T-helper 2 cell treated with Interferon-gamma antibody and Interleukin-4, amounts not matched to agents 5 μg/mL and 100 μg/mL, for 36 hours (primary cell): ENCODE measurements at regions not wholly inside any gene's neighbourhood (a gene's known extent, or its start where the extent isn't known, plus 50 kb on each side); places are given as distances from the start of the nearest gene placed in this dataset.

Experiments used
- DNase-seq: peaks from one replicate; pipeline ENCODE4 v3.0.0; 2021; ENCODE audit warnings: low spot score
- H3K27ac Mint-ChIP-seq: one replicate; pipeline ENCODE4 v1.8.0; 2021; ENCODE audit warnings: mild to moderate bottlenecking, mixed read lengths
- H3K27me3 Mint-ChIP-seq: one replicate; pipeline ENCODE4 v1.8.0; 2021; ENCODE audit warnings: low read depth, mixed read lengths
- H3K36me3 Mint-ChIP-seq: one replicate; pipeline ENCODE4 v1.8.0; 2021; ENCODE audit warnings: low read depth, mixed read lengths
- H3K4me1 Mint-ChIP-seq: one replicate; pipeline ENCODE4 v1.8.0; 2021; ENCODE audit warnings: low read depth, mixed read lengths
- H3K4me3 Mint-ChIP-seq: one replicate; pipeline ENCODE4 v1.8.0; 2022; ENCODE audit warnings: mild to moderate bottlenecking, moderate library complexity, mixed read lengths
- H3K9me3 Mint-ChIP-seq: one replicate; pipeline ENCODE4 v1.8.0; 2021; ENCODE audit warnings: mixed read lengths

DNA sequence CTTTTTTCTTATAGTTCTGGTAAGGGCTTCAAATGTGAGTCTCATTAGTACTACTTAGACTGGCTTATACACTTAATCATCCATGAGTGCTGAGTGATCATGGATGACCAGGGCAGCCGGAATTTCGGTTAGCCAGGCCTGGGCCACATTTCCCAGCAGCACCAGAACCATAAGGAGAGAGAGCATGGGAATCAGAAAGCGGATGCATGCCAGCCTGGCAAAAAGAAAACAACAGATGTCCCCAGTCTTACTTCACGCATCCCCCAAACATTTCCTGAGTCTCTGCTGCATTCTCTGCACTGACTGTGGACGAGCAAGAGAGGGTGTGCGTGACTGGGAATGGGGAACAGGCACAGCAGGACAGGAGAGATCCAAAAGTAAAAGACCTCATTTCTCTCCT is 371.1 kb upstream of the ZNF608 start:
- Mint-ChIP-seq H3K27me3 (no peaks in the 10 kb centered on the region), H3K36me3 (no peaks in the 10 kb centered on the region), H3K4me1 (no peaks in the 10 kb centered on the region), H3K27ac (no peak overlapping the region), H3K4me3 (no peak overlapping the region), H3K9me3 (peaks cover 7% of the 10 kb centered on the region)
- no peak for DNase-seq

DNA sequence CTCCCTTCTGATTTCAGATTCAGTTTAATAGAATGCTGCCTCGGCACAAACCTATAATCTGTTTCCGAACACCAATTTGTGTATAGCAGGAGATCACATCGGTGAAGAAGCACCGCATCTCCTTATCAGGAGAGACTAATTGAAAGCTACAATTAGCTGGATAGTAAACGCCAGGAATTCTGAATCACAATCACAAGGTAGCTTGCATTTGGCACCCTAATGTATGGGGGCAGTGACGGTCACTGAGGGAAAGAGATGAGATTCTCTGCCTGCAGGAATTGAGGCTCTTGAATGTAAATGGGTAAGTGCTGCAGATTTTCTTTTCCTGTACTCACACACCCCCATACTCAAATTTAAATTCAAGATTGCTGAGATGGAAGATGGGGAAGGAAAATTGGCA is 373.6 kb upstream of the ZNF608 start:
- peaks cover 4% of the 10 kb centered on the region for H3K9me3 Mint-ChIP-seq
- no peak overlapping the region for H3K4me3 Mint-ChIP-seq
- no peaks in the 10 kb centered on the region for H3K4me1 Mint-ChIP-seq
- no peaks in the 10 kb centered on the region for H3K27me3 Mint-ChIP-seq
- DNase-seq: no peak
- H3K27ac Mint-ChIP-seq: no peak overlapping the region
- no peaks in the 10 kb centered on the region for H3K36me3 Mint-ChIP-seq

DNA sequence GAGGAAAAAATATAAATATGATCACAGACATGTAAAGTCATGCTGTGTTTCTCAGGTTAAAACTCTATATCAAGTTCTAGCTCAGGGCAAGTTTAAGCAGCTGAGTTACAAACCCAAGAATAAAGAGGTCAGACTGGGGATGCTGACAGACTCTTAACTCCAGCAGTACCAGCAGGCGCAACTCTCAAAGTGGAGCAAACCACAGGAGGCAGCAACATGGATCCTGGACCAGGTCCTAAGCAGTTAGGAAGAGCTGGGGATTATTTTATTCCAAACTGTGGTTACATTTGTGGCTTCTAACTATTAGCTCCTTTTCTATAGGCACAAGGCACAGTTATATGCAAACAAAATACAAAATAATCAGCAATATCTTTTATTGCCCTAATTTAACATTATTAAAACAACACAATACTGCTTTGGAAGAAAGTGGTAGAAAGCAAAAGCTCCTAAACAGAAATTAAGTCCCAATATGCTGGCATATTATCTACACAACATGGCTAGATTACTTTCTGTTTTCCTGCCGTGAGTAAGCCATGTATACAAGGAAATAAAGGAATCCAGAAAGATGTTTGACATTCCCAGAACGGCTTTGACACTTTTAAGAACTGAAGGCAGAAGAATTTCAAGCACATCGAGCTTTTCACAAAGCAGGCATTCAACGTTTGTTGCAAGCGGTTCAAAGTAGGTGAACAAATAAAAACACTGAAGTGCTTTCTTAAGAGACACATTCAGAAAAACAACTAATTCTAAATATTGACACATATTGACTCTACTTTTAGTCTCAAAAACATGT is 378.8 kb upstream of the ZNF608 start:
- Mint-ChIP-seq H3K9me3 (peaks cover 8% of the 10 kb centered on the region), H3K27me3 (no peaks in the 10 kb centered on the region), H3K36me3 (no peaks in the 10 kb centered on the region), H3K27ac (no peak overlapping the region), H3K4me3 (no peak overlapping the region), H3K4me1 (no peaks in the 10 kb centered on the region)
- DNase-seq: no peak

DNA sequence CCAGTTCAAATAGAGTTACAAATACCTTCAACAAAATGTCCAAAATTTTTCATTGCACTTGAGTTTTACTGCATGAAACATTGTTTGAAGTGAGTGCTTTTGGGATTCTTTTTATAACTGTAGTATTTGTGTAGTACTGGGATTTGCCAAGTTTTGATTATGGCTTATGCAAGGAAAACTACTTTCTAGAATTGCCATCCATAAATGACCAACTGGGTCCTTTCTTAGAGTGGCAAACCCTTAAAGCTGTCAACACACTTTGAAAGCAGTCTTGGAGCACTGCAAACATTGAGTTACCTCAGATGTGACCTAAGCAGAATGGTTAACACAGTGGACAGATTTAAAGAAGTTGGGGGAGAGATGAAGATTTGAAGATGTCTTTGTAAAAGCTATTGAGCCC is 379.6 kb upstream of the ZNF608 start:
- no peaks in the 10 kb centered on the region for H3K27me3 Mint-ChIP-seq
- peaks cover 8% of the 10 kb centered on the region for H3K9me3 Mint-ChIP-seq
- no peaks in the 10 kb centered on the region for H3K36me3 Mint-ChIP-seq
- no peak overlapping the region for H3K4me3 Mint-ChIP-seq
- no peak overlapping the region for H3K27ac Mint-ChIP-seq
- DNase-seq: no peak
- no peaks in the 10 kb centered on the region for H3K4me1 Mint-ChIP-seq

DNA sequence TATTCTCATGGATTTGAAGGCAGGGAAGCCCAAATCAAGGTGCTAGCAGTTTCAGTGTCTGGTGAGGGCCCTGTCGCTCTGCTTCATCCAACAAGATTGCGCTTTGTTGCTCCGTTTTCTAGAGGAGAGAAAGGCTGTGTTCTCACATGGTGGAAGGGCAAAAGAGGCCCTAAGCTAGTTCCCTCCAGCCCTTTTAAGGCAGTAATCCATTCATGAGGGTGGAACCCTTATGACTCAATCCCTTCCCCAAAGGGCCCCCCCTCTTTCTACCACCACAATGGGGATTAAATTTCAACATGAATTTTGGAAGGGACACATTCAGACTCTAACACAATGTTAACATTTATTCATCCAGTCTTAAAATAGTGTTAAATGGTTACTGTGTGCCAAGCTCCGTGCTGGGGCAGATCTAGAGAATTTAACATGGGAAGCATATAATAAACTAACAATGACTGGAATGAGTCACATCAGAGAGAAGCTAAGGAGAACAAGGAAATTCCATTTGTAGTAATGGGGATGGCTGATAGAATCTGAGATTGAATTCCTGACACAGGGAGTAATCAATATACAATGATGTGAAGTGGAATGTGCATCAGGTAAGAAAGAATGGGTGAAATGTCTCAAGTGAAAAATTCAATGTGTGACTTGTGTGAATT is 382.8 kb upstream of the ZNF608 start:
- Mint-ChIP-seq H3K4me3 (no peak overlapping the region), H3K36me3 (no peaks in the 10 kb centered on the region), H3K27me3 (no peaks in the 10 kb centered on the region), H3K27ac (no peak overlapping the region), H3K9me3 (peaks cover 4% of the 10 kb centered on the region), H3K4me1 (no peaks in the 10 kb centered on the region)
- no peak for DNase-seq

DNA sequence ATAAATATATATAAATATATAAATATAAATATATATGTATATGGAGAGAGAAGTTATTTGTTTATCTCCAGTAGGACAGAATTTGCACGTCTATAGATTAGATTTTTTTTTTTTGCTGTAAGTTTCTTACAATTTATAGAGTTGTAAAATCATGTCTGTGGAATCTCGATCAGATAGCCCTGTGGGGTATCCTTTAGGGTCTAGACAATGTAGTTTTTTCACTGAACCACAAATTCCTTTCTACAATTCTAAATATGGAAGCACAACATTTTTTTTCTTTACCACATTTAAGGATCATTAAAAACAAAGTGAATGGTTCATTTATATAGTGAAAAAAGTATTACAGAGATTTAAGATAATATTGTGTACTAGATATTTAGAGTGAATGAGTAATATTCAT is 384.2 kb upstream of the ZNF608 start:
- Mint-ChIP-seq H3K4me1 (no peaks in the 10 kb centered on the region), H3K27me3 (no peaks in the 10 kb centered on the region), H3K4me3 (no peak overlapping the region), H3K9me3 (peaks cover 4% of the 10 kb centered on the region), H3K36me3 (no peaks in the 10 kb centered on the region), H3K27ac (no peak overlapping the region)
- no peak for DNase-seq

DNA sequence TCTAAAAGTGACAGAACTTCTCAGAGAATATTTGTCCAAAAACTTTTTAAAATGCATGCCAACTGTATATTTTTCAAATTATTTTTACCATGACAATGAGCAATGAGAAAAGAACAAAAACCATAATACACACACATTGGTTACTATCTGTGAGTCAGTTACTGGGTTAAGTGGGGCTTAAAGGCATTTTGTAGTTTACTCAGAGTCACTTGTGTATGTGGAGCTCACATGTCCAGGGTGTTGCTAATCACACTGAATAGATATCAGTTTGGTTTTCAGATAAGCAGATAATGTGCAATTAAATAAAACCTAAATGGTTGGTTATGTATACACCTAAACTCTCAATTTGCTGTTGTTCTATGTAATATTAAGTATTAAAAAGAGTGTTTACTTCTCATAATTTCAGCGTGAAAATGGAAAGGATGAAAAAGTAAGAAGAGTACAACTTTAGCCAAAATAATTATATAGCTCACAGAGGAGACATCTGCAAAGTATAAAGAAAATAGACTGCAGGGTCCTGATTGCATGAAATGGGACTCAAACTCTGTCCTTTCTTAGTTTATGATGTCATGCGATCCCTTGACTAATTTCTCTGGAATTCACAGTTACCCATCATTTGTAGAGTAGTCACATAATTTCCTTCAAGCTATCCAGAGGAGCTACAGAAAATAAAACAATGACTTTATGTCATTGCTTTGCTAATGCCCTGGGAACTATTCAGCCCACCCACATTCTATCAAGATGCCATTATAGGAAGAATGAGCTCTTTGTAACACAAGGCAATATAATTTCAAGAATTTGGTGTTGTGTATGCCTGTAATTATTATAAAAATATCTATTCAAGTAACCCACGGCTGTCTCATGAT is 388.0 kb upstream of the ZNF608 start:
- no peaks in the 10 kb centered on the region for H3K36me3 Mint-ChIP-seq
- H3K4me1 Mint-ChIP-seq: no peaks in the 10 kb centered on the region
- no peak overlapping the region for H3K4me3 Mint-ChIP-seq
- peaks cover 5% of the 10 kb centered on the region for H3K9me3 Mint-ChIP-seq
- DNase-seq: no peak
- no peak overlapping the region for H3K27ac Mint-ChIP-seq
- no peaks in the 10 kb centered on the region for H3K27me3 Mint-ChIP-seq

DNA sequence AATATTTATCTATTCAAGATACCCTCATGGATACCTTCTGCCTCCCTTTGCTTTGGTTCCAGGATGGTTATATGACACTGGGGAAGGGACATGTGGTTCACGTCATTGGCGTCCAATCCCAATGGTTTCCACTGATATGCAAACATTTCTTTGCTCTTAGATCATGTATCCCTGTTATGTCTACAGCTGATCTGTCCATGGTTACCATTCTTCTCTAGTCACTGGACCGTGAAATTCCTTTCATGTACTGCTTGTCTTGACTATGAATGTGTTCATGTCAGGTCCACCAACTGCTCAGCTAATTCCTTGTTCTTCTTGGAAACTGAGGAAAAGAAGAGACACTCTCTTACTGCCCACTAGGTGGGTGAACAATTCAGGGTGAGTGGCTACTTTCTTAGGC is 391.1 kb upstream of the ZNF608 start:
- H3K9me3 Mint-ChIP-seq: peaks cover 8% of the 10 kb centered on the region
- no peaks in the 10 kb centered on the region for H3K27me3 Mint-ChIP-seq
- H3K4me3 Mint-ChIP-seq: no peak overlapping the region
- no peak for DNase-seq
- no peaks in the 10 kb centered on the region for H3K4me1 Mint-ChIP-seq
- no peak overlapping the region for H3K27ac Mint-ChIP-seq
- no peaks in the 10 kb centered on the region for H3K36me3 Mint-ChIP-seq

DNA sequence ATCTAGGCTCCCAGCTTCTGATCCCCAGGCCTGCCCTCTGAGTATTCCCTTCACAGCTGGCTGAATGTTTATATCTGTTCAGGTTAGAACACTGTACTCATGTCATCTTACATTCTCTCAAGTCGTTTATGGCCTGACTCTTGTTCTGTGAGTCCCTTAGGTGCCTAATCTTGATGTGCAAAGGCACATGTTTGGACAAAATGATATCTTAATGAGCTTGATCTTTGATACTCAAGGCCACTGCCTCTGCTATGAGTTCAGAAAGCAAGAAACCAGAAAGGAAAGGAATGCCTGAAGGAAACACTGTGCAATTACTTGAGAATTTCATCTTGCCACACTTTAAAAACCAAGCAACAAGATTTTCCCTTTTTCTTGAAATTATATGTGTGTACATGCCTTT is 391.8 kb upstream of the ZNF608 start:
- no peaks in the 10 kb centered on the region for H3K36me3 Mint-ChIP-seq
- H3K27ac Mint-ChIP-seq: no peak overlapping the region
- H3K4me3 Mint-ChIP-seq: no peak overlapping the region
- H3K4me1 Mint-ChIP-seq: no peaks in the 10 kb centered on the region
- DNase-seq: no peak
- peaks cover 8% of the 10 kb centered on the region for H3K9me3 Mint-ChIP-seq
- no peaks in the 10 kb centered on the region for H3K27me3 Mint-ChIP-seq

DNA sequence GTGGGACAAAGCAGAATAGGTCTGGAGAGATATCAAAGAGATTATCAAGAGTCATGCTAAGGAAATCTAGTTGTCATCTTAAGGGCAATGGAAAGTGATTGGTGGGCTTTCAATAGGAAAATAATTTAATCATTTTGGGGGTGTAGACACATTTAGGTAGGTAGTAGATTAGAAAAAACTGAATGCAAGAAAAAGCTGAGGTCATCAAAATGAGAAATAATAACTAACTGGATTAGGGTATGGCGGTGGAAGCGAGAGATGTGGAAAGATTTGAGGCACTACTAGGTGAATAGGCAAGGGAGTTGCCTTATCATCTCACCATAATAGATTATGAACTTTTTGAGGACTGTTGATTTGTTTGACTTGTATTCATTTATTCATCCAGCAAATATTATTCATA is 393.2 kb upstream of the ZNF608 start:
- DNase-seq: no peak
- Mint-ChIP-seq H3K27ac (no peak overlapping the region), H3K9me3 (peaks cover 8% of the 10 kb centered on the region), H3K36me3 (no peaks in the 10 kb centered on the region), H3K27me3 (no peaks in the 10 kb centered on the region), H3K4me3 (no peak overlapping the region), H3K4me1 (no peaks in the 10 kb centered on the region)

DNA sequence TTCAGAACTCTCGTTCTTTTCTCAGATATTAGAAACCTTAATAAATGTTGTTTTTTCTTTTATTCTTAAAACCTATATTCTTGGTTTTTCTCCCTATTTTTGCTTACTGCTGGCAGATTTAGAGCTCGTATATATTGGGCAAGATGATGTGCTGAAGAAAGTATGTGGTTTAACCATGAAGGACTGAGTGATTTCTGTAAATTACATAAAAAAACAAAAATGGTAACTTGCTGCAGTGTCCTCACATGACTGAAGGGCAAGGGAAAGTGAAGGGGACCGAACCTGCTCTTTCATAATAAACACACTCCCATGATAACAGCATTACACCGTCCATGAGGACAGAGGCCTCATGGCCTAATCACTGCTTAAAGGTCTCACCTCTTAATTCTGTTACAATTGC is 393.8 kb upstream of the ZNF608 start:
- Mint-ChIP-seq H3K4me3 (no peak overlapping the region), H3K9me3 (peaks cover 8% of the 10 kb centered on the region), H3K27me3 (no peaks in the 10 kb centered on the region), H3K27ac (no peak overlapping the region), H3K36me3 (no peaks in the 10 kb centered on the region), H3K4me1 (no peaks in the 10 kb centered on the region)
- DNase-seq: no peak

DNA sequence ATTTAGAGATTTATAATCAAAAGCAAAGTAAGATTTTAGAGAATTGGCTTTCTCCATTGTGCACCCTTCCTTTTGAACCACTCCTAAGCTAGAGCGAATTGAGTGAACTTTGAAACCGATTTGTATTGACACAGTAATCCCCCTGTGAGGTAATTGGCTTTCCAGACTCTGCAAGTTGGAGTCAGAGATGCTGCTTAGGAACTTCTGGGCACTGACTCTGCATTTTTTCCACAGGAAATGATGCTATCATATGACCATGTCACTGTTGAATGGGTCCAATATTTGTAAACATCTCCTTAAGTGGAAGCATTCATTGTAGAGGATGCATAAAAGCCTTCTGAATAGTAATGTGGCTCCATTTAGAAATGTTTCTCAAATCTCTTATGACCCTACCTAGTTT is 394.4 kb upstream of the ZNF608 start:
- H3K4me3 Mint-ChIP-seq: no peak overlapping the region
- no peaks in the 10 kb centered on the region for H3K4me1 Mint-ChIP-seq
- no peak overlapping the region for H3K27ac Mint-ChIP-seq
- no peak for DNase-seq
- H3K36me3 Mint-ChIP-seq: no peaks in the 10 kb centered on the region
- peaks cover 8% of the 10 kb centered on the region for H3K9me3 Mint-ChIP-seq
- H3K27me3 Mint-ChIP-seq: no peaks in the 10 kb centered on the region

DNA sequence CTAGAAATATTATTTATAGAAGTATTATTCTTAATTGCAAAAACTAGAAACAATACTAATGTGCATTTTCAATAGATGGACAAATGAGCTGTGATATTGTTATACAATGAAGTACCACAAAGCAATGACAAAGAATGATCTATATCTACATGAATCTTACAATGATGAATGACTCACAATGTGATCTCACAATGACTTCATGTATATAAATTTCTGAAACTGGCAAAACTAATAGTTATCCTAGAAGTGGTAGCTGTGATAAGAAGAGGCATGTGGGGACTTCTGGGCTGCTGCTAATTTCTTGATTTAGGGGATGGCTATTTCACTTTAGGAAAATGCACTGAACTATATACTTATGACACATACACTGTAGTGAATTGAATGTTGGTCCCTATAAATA is 396.0 kb upstream of the ZNF608 start:
- peaks cover 8% of the 10 kb centered on the region for H3K9me3 Mint-ChIP-seq
- no peaks in the 10 kb centered on the region for H3K27me3 Mint-ChIP-seq
- H3K4me1 Mint-ChIP-seq: no peaks in the 10 kb centered on the region
- no peaks in the 10 kb centered on the region for H3K36me3 Mint-ChIP-seq
- no peak for DNase-seq
- H3K4me3 Mint-ChIP-seq: no peak overlapping the region
- H3K27ac Mint-ChIP-seq: no peak overlapping the region

DNA sequence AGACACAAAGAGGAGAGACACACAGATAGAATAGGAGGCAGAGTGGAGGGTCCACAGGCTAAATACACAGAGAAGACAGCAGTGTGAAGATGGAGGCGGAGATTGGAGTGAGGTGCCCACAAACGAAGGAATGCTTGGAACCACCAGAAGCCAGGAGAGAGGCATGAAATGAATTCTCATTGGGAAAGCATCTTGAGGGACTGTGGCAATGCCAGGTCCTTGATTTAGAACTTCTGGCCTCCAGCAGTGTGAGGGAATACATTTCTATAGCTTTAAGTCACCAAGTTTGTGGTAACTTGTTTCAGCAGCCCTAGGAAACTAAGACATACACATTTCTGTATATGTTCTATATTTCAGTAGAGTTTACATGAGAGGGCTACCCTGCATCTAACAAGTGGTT is 396.6 kb upstream of the ZNF608 start:
- H3K4me3 Mint-ChIP-seq: no peak overlapping the region
- H3K4me1 Mint-ChIP-seq: no peaks in the 10 kb centered on the region
- H3K9me3 Mint-ChIP-seq: peaks cover 8% of the 10 kb centered on the region
- H3K36me3 Mint-ChIP-seq: no peaks in the 10 kb centered on the region
- DNase-seq: no peak
- H3K27me3 Mint-ChIP-seq: no peaks in the 10 kb centered on the region
- H3K27ac Mint-ChIP-seq: no peak overlapping the region
